Breast epithelium (tissue), 3 donors: ENCODE measurements at regions not wholly inside any gene's neighbourhood (a gene's known extent, or its start where the extent isn't known, plus 50 kb on each side); places are given as distances from the start of the nearest gene placed in this dataset.

ENCODE experiments used
- CTCF ChIP-seq, 3 donors: fragments of 450-650 bp; IDR thresholded peaks; one replicate each; pipeline ENCODE4 v1.5.1; 2016 to 2017; ENCODE audit warnings: antibody characterized with exemption in 3 of 3, mild to moderate bottlenecking in 3 of 3, moderate library complexity in 3 of 3
- POLR2A ChIP-seq: fragments of 450-650 bp; IDR thresholded peaks from one replicate; pipeline ENCODE4 v1.6.1; 2016; ENCODE audit warnings: antibody characterized with exemption, mild to moderate bottlenecking, moderate library complexity
- POLR2AphosphoS5 ChIP-seq, 3 donors: sonication (generic); formaldehyde crosslinking; IDR thresholded peaks; one replicate each; pipeline ENCODE4 v1.6.1; 2017; ENCODE audit warnings: antibody characterized with exemption in 3 of 3

- TF ChIP-seq POLR2AphosphoS5 (IDR thresholded peaks at IDR 0.05) (no peak), CTCF (IDR thresholded peaks at IDR 0.05) (no peak), POLR2A (no peak)
Measured at GRCh38 chr2:21452678-21453077, 328.9 kb downstream of the TDRD15 start.
